ENCODE measurements at regions not wholly inside any gene's neighbourhood (a gene's known extent, or its start where the extent isn't known, plus 50 kb on each side); places are given as distances from the start of the nearest gene placed in this dataset.
"Not testable (repeated sequence)": the region's sequence is repeated elsewhere in the genome, so short reads cannot be mapped to it uniquely, and the experiment has no call there.

- not testable (repeated sequence) for H3K9me3 Mint-ChIP-seq; H2BK12ac ChIP-seq (ENCODE audit: insufficient read length, low read depth, low read length); H3K36me3 Mint-ChIP-seq (ENCODE audit: insufficient read depth in 1 of 3, low read depth in 3 of 3); H2AK5ac ChIP-seq (ENCODE audit: insufficient read length, low read length); H3K14ac ChIP-seq (ENCODE audit: insufficient read depth, low read length); H4K20me1 ChIP-seq (ENCODE audit: control insufficient read depth, insufficient read depth, insufficient read length); H3K79me1 ChIP-seq (ENCODE audit: insufficient read depth, low read depth, low read length, poor library complexity, severe bottlenecking); H3K4me3 Mint-ChIP-seq; DNase-seq; H3K23ac ChIP-seq (ENCODE audit: insufficient read length, low read depth, low read length); H3K23me2 ChIP-seq (ENCODE audit: insufficient read length, low read depth, low read length, poor library complexity, severe bottlenecking); H3K9ac ChIP-seq (ENCODE audit: extremely low read depth, insufficient read length, low read length); H3K4me2 ChIP-seq (ENCODE audit: insufficient read depth, insufficient read length, low read length); H3K9me3 ChIP-seq (ENCODE audit: control insufficient read depth, low read depth, low read length); H4K5ac ChIP-seq (ENCODE audit: insufficient read length, low read depth, low read length); H3K4ac ChIP-seq (ENCODE audit: low read depth, low read length); H3T11ph ChIP-seq (ENCODE audit: low read length); H3K27me3 Mint-ChIP-seq (ENCODE audit: low read depth); H3K4me1 ChIP-seq (ENCODE audit: insufficient read depth, low read length); H4K91ac ChIP-seq (ENCODE audit: insufficient read length, low read depth, low read length); H4K8ac ChIP-seq (replicated peaks; ENCODE audit: insufficient read length, low read depth, low read length); H3K27ac ChIP-seq (ENCODE audit: insufficient read length, low read depth, low read length); H2BK120ac ChIP-seq (ENCODE audit: low read depth, low read length, poor library complexity, severe bottlenecking); H3K18ac ChIP-seq (ENCODE audit: insufficient read length, low read depth, low read length); H2BK5ac ChIP-seq (ENCODE audit: insufficient read length, low read length); H2BK20ac ChIP-seq (ENCODE audit: low read depth, low read length, poor library complexity, severe bottlenecking); H3K56ac ChIP-seq (ENCODE audit: insufficient read length, low read depth, low read length); H3K27me3 ChIP-seq (ENCODE audit: insufficient read depth, low read length); H2BK15ac ChIP-seq (ENCODE audit: low read depth, low read length); H3K4me1 Mint-ChIP-seq; H3K27ac Mint-ChIP-seq; H3K79me2 ChIP-seq (ENCODE audit: insufficient read depth, low read length); H2AFZ ChIP-seq (ENCODE audit: low read length)
- WGBS (ENCODE audit: extremely low coverage, insufficient read length, low lambda C conversion rate) = no CpG with 5 or more reads among the region's 12 CpGs
Observed at GRCh38 chr11:3284248-3284647, 52.0 kb upstream of the MRGPRE start.

GRCh38 chr11:3282692-3283091 lies 50.5 kb upstream of the MRGPRE start:
- not testable (repeated sequence) for H2AFZ ChIP-seq (ENCODE audit: low read length); H3K14ac ChIP-seq (ENCODE audit: insufficient read depth, low read length); H3K27me3 Mint-ChIP-seq (ENCODE audit: low read depth); H3K56ac ChIP-seq (ENCODE audit: insufficient read length, low read depth, low read length); H3K27me3 ChIP-seq (ENCODE audit: insufficient read depth, low read length); H3K79me2 ChIP-seq (ENCODE audit: insufficient read depth, low read length); H3K18ac ChIP-seq (ENCODE audit: insufficient read length, low read depth, low read length); H4K20me1 ChIP-seq (ENCODE audit: control insufficient read depth, insufficient read depth, insufficient read length); H2AK5ac ChIP-seq (ENCODE audit: insufficient read length, low read length); H4K5ac ChIP-seq (ENCODE audit: insufficient read length, low read depth, low read length); H3K36me3 Mint-ChIP-seq (ENCODE audit: insufficient read depth in 1 of 3, low read depth in 3 of 3); H3K27ac Mint-ChIP-seq; H2BK5ac ChIP-seq (ENCODE audit: insufficient read length, low read length); H2BK15ac ChIP-seq (ENCODE audit: low read depth, low read length); DNase-seq; H3K4me3 Mint-ChIP-seq; H3K4me1 ChIP-seq (ENCODE audit: insufficient read depth, low read length); H4K8ac ChIP-seq (replicated peaks; ENCODE audit: insufficient read length, low read depth, low read length); H2BK12ac ChIP-seq (ENCODE audit: insufficient read length, low read depth, low read length); H4K91ac ChIP-seq (ENCODE audit: insufficient read length, low read depth, low read length); H3K4me1 Mint-ChIP-seq; H2BK120ac ChIP-seq (ENCODE audit: low read depth, low read length, poor library complexity, severe bottlenecking); H3K4ac ChIP-seq (ENCODE audit: low read depth, low read length); H3T11ph ChIP-seq (ENCODE audit: low read length); H3K79me1 ChIP-seq (ENCODE audit: insufficient read depth, low read depth, low read length, poor library complexity, severe bottlenecking); H3K27ac ChIP-seq (ENCODE audit: insufficient read length, low read depth, low read length); H3K9ac ChIP-seq (ENCODE audit: extremely low read depth, insufficient read length, low read length); H3K23ac ChIP-seq (ENCODE audit: insufficient read length, low read depth, low read length); H3K9me3 ChIP-seq (ENCODE audit: control insufficient read depth, low read depth, low read length); H3K23me2 ChIP-seq (ENCODE audit: insufficient read length, low read depth, low read length, poor library complexity, severe bottlenecking); H3K4me2 ChIP-seq (ENCODE audit: insufficient read depth, insufficient read length, low read length); H2BK20ac ChIP-seq (ENCODE audit: low read depth, low read length, poor library complexity, severe bottlenecking); H3K9me3 Mint-ChIP-seq
- WGBS (ENCODE audit: extremely low coverage, insufficient read length, low lambda C conversion rate) = no CpG with 5 or more reads among the region's 4 CpGs
